HepG2 (cell line): ENCODE measurements at regions not wholly inside any gene's neighbourhood (a gene's known extent, or its start where the extent isn't known, plus 50 kb on each side); places are given as distances from the start of the nearest gene placed in this dataset.
A peak's percentile ranks its signal among the peaks of the same experiment; 100 is the strongest.

Experiments
- ATAC-seq: fragments of 200-7000 bp; cut with Tn5 transposase; 3 replicates; pipeline ENCODE4 v1.9.1; 2020; ENCODE audit warnings: mild to moderate bottlenecking, moderate library complexity
- BruUV-seq: library from RNA; stranded (reverse); fragments of 400-500 nt; replicated peaks from 2 replicates; lab custom pipeline; 2021; lab: Mats Ljungman, UMichigan
- CTCF ChIA-PET: fragments of 300-600 bp; formaldehyde crosslinking; extraction: SDS; loops from one replicate; lab custom pipeline; 2021; ENCODE audit warnings: low total read pairs, inconsistent platforms, low intra/inter-chr PET ratio; lab: Yijun Ruan, JAX
- POLR2A ChIA-PET: fragments of 350-600 bp; sonication (Branson Sonifier 250); formaldehyde crosslinking; loops from one replicate; lab custom pipeline; 2020; ENCODE audit warnings: antibody characterized with exemption, inconsistent platforms; lab: Yijun Ruan, JAX
- DNase-seq: peaks from one replicate; pipeline ENCODE4 v3.0.0-alpha.2; 2015; ENCODE audit warnings: low spot score
- FAIRE-seq: peaks from 3 replicates; lab custom pipeline; 2011; peaks lifted over from hg19 to GRCh38; lab: Jason Lieb, UNC
- H2AFZ ChIP-seq: one replicate; pipeline ENCODE4 v1.6.1; 2011; ENCODE audit warnings: low read length, inconsistent platforms
- H3K27ac ChIP-seq: fragments of 300-600 bp; 3 replicates; pipeline ENCODE4 v1.8.0; 2011; ENCODE audit warnings: mixed run types, mild to moderate bottlenecking, mixed read lengths, low read length, inconsistent platforms; ENCODE audit not compliant: insufficient read depth; ENCODE audit errors: extremely low read length
- H3K27me3 ChIP-seq, 2 experiments: fragments of 200-600 bp in 1 of 2; 2 replicates in 1 of 2; 3 replicates in 1 of 2; pipeline versions ENCODE4 v1.6.0 to v1.8.0; 2011; ENCODE audit warnings: low read length in 2 of 2, mild to moderate bottlenecking in 2 of 2, moderate library complexity in 2 of 2, inconsistent platforms in 1 of 2; ENCODE audit not compliant: insufficient read depth in 2 of 2, control insufficient read depth in 1 of 2
- H3K36me3 ChIP-seq, 2 experiments: fragments of 200-600 bp in 1 of 2; replicated peaks in 1 of 2; 2 replicates in 1 of 2; 3 replicates in 1 of 2; pipeline versions ENCODE4 v1.5.1 to v1.8.0; 2011; ENCODE audit warnings: low read length in 2 of 2, inconsistent platforms in 1 of 2; ENCODE audit not compliant: insufficient read depth in 2 of 2, control insufficient read depth in 1 of 2
- H3K4me1 ChIP-seq: 2 replicates; pipeline ENCODE4 v1.5.1; 2012; ENCODE audit warnings: low read length, inconsistent platforms; ENCODE audit not compliant: insufficient read depth
- H3K4me2 ChIP-seq: 2 replicates; pipeline ENCODE4 v1.6.0; 2011; ENCODE audit warnings: low read depth, low read length, inconsistent platforms
- H3K4me3 ChIP-seq, 3 experiments: fragments of 200-600 bp in 1 of 3; sonication (generic), shearing (Covaris generic) in 1 of 3; replicated peaks in 1 of 3; 2 replicates each; pipeline ENCODE4 v1.5.1; 2011 to 2016; ENCODE audit warnings: low read length in 3 of 3, inconsistent platforms in 2 of 3, low read depth in 2 of 3, mild to moderate bottlenecking in 2 of 3, control low read depth in 1 of 3, mixed read lengths in 1 of 3; ENCODE audit not compliant: insufficient read depth in 1 of 3
- H3K79me2 ChIP-seq: one replicate; pipeline ENCODE4 v1.6.1; 2011; ENCODE audit warnings: low read length, inconsistent platforms; ENCODE audit not compliant: insufficient read depth
- H3K9ac ChIP-seq: 2 replicates; pipeline ENCODE4 v1.6.0; 2011; ENCODE audit warnings: mild to moderate bottlenecking, low read depth, low read length, inconsistent platforms; ENCODE audit not compliant: insufficient read depth
- H3K9me3 ChIP-seq: 2 replicates; pipeline ENCODE4 v1.5.1; 2012; ENCODE audit warnings: mild to moderate bottlenecking, low read length
- H4K20me1 ChIP-seq: 2 replicates; pipeline ENCODE4 v1.6.0; 2011; ENCODE audit warnings: inconsistent platforms, mild to moderate bottlenecking, low read length, moderate library complexity; ENCODE audit not compliant: insufficient read depth
- DPF2 ChIP-seq: sonication (generic); formaldehyde crosslinking; IDR thresholded peaks from 2 replicates; pipeline ENCODE4 v1.4.0; 2020; ENCODE audit warnings: mild to moderate bottlenecking, low read depth, missing genetic modification reagents, borderline replicate concordance
- GATA4 ChIP-seq: sonication (generic); IDR thresholded peaks from 2 replicates; pipeline ENCODE4 v1.6.1; 2016; ENCODE audit warnings: antibody characterized with exemption, low read depth, borderline replicate concordance
- ISL2 ChIP-seq: sonication (generic); formaldehyde crosslinking; IDR thresholded peaks from 2 replicates; pipeline ENCODE4 v1.5.0; 2020; ENCODE audit warnings: missing genetic modification reagents
- PLRG1 ChIP-seq: fragments of 450-650 bp; conservative IDR thresholded peaks from 2 replicates; pipeline ENCODE4 v1.6.1; 2016
- SMARCE1 ChIP-seq: fragments of 450-650 bp; IDR thresholded peaks from 2 replicates; pipeline ENCODE4 v1.6.1; 2017; ENCODE audit warnings: borderline replicate concordance
- STAG1 ChIP-seq: sonication (generic); formaldehyde crosslinking; IDR thresholded peaks from 2 replicates; pipeline ENCODE4 v1.4.0; 2020; ENCODE audit warnings: missing genetic modification reagents
- WGBS: methylation state at CpG from one replicate; pipeline ENCODE4 v1.1.6; 2017; ENCODE audit warnings: low lambda C conversion rate; 5-methylcytosine and 5-hydroxymethylcytosine counted together
- in situ Hi-C: cut with HindIII; loops from 2 replicates; pipeline ENCODE4 v1.10.0; 2017; ENCODE audit warnings: low pct_unique_long_range_greater_than_20kb; ENCODE audit not compliant: extremely low pct_ligation_motif_present
- intact Hi-C: fragments of 100-400 bp; cut with micrococcal nuclease; formaldehyde crosslinking; loops from one replicate; pipeline ENCODE4 v1.10.0; 2022; ENCODE audit not compliant: unreplicated experiment
- TF ChIP-seq, protein P1 (sequence below): sonication (generic); IDR thresholded peaks from 2 replicates; pipeline ENCODE4 v1.6.1; 2016; ENCODE audit warnings: low read depth, borderline replicate concordance
- TF ChIP-seq, protein P2 (sequence below): sonication (generic); formaldehyde crosslinking; IDR thresholded peaks from 2 replicates; pipeline ENCODE4 v1.5.0; 2020; ENCODE audit warnings: mild to moderate bottlenecking, missing genetic modification reagents, moderate library complexity

DNA sequence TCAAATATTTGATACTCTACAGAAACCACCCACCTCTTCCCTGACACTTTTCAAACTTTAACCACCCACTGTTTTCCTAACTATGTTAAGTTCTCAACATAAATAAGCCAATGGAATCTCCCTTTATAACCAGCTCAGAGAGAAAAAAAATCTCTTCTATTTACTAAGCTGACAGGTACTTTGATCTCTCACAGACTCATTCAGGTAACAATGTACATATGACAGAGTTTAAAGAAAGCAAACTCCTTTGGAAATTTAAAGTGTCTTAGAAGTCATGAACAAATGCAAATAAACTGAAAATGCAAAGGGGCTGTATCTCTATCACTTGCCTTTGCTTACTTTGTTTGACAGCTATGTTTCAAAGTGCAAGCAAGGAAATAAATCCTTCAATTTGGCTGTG lies 109.3 kb downstream of the KLF12 start (continued):
- TF ChIP-seq GATA4 (peak; percentile 31; the same call in 1 of the 2 replicates), ISL2 (peak; percentile 88), PLRG1 (no peak), DPF2 (CRISPR knock-in tag) (peak; percentile 49; the same call in 1 of the 2 replicates)

DNA sequence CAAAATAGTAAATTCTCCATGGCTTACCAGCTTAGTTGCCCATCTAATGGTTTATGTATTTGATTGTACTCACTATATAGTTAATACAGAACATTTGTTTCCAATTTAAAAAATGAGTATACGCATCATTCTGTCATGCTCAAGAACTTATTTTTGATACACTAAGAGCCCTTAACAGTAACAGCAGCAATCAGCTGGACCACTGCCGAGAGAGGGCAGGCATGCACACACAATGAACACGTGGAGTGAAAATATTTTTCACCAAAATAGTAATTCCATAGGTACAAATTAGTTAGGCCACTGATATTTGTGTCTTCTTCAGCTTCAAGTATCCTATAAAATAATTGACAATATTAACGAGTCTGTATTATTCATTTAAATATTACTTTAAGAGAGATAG lies 109.9 kb downstream of the KLF12 start:
- H3K27me3 ChIP-seq: no peaks in the 10 kb centered on the region
- no peak overlapping the region for H2AFZ ChIP-seq
- FAIRE-seq: no peak
- H3K79me2 ChIP-seq: no peaks in the 10 kb centered on the region
- ATAC-seq: peak; percentile 76
- no peak overlapping the region for H3K4me2 ChIP-seq
- peak; percentile 10 for DNase-seq
- no TSS peak for BruUV-seq
- H4K20me1 ChIP-seq: no peaks in the 10 kb centered on the region
- intact Hi-C loops (loop anchor here (1.0 to 10.0 kb wide), 3 partner anchors 60 to 263 kb away; no protein-coding TSS in a partner anchor), in situ Hi-C loops (loop anchor here (10.0 kb wide), 2 partner anchors 260 to 1190 kb away; no protein-coding TSS in a partner anchor)
- no peak overlapping the region for H3K4me3 ChIP-seq
- POLR2A ChIA-PET: no interaction called here
- WGBS: 23% methylated on average over 4 of the region's 4 CpGs
- 0 out of 2 replicates have a peak, but pooled peaks cover 3% of the 10 kb centered on the region for H3K9me3 ChIP-seq
- H3K4me1 ChIP-seq: peaks cover 35% of the 10 kb centered on the region
- CTCF ChIA-PET: no interaction called here
- H3K36me3 ChIP-seq: no peaks in the 10 kb centered on the region
- no peak overlapping the region for H3K27ac ChIP-seq
- TF ChIP-seq STAG1 (CRISPR knock-in tag) (peak; percentile 75), SMARCE1 (no peak)
- TF ChIP-seq, protein P1, sequence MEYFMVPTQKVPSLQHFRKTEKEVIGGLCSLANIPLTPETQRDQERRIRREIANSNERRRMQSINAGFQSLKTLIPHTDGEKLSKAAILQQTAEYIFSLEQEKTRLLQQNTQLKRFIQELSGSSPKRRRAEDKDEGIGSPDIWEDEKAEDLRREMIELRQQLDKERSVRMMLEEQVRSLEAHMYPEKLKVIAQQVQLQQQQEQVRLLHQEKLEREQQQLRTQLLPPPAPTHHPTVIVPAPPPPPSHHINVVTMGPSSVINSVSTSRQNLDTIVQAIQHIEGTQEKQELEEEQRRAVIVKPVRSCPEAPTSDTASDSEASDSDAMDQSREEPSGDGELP: peak; percentile 45; the same call in 1 of the 2 replicates
- TF ChIP-seq, protein P2, sequence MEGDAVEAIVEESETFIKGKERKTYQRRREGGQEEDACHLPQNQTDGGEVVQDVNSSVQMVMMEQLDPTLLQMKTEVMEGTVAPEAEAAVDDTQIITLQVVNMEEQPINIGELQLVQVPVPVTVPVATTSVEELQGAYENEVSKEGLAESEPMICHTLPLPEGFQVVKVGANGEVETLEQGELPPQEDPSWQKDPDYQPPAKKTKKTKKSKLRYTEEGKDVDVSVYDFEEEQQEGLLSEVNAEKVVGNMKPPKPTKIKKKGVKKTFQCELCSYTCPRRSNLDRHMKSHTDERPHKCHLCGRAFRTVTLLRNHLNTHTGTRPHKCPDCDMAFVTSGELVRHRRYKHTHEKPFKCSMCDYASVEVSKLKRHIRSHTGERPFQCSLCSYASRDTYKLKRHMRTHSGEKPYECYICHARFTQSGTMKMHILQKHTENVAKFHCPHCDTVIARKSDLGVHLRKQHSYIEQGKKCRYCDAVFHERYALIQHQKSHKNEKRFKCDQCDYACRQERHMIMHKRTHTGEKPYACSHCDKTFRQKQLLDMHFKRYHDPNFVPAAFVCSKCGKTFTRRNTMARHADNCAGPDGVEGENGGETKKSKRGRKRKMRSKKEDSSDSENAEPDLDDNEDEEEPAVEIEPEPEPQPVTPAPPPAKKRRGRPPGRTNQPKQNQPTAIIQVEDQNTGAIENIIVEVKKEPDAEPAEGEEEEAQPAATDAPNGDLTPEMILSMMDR (CRISPR knock-in tag): peak; percentile 57
- H3K9ac ChIP-seq: no peak overlapping the region
